8988T (cell line): ENCODE measurements at regions not wholly inside any gene's neighbourhood (a gene's known extent, or its start where the extent isn't known, plus 50 kb on each side); places are given as distances from the start of the nearest gene placed in this dataset.
"Not testable (repeated sequence)": the region's sequence is repeated elsewhere in the genome, so short reads cannot be mapped to it uniquely, and the experiment has no call there.

ENCODE experiments used
- DNase-seq: peaks from one replicate; pipeline ENCODE4 v3.0.0; 2011

DNA sequence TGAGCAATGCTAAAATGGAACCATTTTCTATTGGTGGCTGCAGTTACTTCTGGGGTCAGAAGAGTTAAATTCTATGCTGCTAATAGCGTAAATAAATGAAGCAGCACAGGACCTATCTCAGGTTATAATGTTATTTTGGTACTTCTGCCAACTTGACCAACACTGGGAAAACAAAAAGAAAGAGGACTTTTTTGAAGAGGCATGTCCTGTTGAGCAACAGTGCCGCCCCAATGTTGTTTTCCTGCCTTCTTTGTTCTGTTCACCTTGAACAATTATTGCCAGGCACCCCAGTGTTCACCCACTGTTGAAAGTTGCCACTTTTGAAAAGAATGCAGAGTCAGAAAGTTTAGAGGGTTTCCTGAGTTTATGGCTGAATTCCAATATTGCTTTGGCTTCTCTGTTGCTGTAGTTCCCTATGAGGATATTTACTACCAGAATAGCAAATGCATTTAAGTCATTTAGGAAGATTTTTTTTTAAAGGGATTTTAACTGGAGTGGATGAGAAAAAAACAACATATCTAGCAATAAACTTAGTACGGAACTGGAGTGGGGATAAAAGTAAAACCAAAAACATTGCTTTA lies 679.0 kb upstream of the DPPA4 start:
- no peak for DNase-seq

DNA sequence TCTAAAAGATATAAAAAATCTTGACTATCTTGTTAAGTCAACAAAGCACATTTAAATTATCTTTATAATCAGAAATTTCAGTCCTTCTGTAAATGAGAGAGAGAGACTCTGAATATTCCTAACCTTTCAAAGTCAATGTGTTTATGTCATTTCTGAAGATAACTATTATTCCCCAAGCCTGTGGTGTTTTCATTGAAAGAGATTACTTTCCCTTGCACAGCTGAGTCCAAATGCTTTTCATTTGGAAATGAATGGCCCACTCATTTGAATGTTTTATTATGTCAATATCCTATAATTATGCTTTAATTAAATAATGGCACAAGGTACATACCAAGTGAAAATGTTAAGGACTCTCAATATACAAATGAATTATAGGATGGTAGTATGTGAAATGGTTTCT lies 680.0 kb upstream of the DPPA4 start:
- DNase-seq, result no peak

DNA sequence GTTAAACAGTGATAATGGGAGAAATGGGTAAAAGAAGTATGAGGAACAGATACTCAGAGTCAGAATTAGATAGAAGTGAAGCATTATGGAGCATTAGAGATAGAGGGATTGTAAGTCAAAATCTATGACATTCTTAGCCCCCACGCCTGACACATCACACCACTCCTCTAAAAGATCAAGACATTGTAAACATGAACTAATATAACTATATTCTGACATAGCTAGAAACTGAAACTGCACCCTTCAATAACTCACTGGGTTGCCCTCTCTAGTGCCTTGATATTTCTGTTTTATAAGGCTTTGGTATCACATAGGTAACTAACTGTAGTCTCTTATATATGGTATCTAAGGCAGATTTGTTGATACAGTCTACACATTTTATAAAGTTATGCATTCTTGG lies 684.3 kb upstream of the DPPA4 start:
- no peak for DNase-seq

DNA sequence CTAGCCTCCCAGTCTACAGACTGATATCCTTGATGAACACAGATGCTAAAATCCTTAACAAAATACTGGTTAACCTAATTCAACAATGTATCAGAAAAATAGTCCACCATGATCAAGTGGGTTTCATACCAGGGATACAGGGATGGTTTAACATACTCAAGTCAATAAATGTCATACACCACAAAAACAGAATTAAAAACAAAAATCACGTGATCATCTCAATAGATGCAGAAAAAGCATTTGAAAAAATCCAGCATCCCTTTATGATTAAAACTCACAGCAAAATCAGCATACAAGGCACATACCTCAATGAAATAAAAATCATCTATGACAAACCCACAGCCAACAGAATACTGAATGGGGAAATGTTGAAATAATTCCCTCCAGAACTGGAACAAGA lies 685.7 kb upstream of the DPPA4 start:
- not testable (repeated sequence) for DNase-seq

DNA sequence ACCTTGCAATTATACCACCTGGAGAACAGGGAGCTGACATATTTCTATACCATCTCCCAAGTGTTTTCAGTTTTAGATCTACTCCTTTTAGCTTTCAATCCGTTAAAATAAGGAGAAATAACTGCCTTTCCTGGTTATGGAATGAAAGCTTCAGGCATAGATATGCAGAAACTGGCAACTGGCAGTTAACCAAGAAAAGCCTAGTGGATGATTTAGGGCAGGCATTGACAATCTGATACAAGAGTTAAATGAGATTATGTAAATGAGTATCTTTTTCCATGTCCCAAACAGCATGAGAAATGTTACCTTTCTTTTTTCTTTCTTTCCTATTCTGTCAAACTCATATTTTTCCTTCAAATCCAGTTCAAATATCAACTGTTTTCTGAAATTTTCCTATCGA lies 689.1 kb upstream of the DPPA4 start:
- no peak for DNase-seq

DNA sequence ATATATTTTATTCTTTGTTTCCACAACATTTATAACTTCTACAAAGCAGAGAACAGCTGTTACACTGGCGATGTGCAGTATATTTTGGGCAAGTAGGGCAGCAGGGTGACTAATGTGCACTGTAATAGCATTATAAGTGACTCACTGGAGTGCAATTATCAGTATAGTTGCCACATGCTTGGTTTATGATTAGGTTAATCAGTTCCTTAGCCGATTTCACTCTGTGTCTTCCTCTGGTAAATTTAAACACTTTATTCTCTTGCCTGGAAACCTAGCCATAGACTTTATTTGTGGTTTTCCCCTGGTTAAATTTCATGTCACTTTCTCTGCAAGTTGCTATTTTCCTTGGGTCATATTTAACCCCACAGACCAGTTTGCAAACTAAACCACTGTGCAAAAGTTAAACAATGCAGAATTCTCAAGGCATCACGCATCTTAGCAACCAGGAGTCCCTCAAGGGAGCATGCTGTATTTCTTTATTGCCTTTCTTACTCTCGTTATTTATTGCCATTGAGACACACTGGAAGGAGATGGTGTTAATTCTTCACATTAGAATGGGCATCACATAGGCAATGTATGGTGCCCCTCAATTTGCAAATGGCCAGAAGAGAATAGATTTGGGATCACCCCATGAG lies 690.2 kb upstream of the DPPA4 start:
- DNase-seq, result no peak

DNA sequence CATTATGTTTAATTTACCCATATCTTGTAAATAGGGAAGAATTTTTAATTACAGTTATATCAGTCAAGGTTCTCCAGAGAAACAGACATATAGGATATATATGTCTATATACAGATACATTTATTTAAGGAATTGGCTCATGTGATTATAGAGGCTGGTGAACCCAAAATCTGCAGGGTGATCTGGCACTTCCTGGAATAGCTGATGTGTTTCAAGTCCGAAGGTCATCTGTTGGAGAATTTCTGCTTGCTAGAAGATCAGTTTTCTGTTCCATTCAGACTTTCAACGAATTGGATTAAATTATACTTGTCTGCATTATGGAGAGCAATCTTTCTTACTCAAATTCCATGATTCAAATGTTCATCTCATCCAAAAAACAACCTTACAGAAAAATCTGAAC lies 694.6 kb upstream of the DPPA4 start:
- DNase-seq, result no peak

DNA sequence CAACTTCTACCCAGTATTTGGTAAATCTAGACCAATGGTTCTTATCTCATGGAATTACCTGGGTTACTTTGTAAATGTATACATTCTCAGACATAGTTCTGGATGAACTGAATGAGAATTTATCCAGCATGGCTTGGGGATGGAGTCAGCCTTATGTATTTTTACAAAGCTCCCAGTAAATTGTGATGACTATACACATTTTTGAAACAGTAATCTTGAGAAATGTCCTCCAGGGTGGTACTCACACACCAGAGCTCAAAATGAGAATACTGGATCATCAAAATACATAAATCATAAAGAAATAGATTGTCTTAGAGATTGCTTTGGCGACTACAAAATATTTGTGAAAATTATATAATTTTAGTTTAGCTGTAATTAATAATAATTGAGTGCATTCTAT lies 722.1 kb upstream of the DPPA4 start:
- DNase-seq, result no peak

DNA sequence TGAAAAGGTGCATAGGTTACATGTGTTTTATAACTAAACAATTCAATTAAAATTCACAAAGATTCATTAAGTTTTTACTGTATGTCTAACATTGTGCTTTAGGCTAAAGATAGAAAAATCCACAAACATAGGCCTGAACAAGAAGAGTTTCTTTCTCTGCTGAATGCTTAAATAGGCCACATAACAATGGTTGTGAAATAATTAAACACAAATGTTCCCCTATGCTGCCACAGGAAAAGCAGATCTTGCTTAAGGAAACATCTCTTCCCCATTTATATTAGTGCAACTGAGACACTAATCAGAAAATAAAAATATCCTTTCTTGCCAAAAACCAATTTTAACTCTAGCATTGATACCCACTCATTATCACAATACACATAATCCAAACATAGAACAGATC lies 725.4 kb upstream of the DPPA4 start:
- no peak for DNase-seq

DNA sequence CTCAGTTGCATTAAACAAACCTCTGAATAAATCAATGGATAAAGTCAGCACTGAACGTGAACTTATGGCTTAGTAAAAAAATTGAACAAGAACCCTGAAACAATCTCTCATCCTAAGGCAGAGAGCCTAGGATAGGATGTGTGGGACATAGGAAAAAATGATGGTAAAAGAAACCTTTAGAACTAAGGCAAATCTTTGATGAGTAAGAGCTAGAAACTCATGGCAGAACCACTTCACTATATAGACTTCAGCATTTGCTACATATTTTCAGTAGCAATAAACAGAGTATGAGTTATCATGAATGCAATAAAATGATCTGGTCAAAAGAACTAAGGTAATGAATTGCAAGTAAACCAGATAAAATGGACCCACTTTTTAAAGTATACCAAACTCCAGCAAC lies 725.8 kb upstream of the DPPA4 start:
- DNase-seq, result no peak

DNA sequence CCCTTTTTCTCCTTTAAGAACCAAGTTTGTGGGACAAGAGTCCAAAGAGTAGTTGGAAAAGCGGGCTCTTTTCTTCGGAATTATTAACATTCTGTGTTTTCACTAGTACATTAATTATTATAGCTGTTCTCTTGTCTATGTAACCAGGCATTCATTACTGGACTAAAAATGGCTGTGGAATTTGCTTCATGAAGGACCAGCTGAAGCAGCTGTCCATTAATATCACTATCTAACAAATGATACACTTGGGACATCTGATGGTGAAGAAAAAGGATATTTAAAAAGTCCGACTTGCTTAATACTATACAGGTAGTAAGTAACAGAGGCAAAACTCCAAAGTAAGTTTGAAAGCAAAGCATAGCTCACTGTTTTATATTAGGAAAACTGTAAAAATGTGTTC lies 728.9 kb upstream of the DPPA4 start:
- DNase-seq, result no peak

DNA sequence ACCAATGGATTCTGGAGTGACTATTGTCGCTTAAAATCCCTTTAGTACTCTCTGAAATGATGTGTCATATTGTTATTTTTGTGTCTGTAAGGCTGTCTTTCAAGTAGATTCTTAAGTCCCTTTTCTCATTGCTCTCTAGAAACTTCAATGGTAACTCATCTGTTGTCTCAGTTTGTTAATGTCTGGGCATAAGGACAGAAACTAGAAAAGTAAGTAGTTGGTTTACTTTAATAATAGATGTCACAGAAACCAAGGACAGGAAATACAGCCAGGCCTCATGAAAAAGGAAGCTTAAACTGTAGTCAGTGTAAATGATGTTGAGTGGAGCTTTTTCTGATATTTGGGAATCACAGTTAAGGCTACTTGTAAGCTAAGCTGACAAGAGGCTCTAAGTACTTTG lies 730.2 kb upstream of the DPPA4 start:
- DNase-seq, result no peak

DNA sequence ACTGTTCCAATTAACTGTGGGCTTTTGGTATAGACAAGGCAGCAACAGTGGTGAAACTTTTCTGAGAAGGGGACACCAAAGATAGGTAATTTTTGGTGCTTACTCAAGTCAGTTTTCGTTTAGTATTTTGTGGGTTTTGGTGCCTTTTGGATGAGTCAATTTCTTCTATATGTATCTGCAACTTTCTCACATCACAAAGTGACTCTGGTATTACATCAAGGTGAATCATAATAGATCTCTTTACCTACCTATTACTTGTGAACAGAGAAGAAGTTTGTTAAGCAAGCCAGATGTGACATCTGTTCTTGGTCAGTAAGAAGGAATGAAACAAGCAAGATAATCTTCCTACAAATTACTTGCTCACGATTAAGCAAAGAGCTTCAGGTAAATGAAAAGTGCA lies 732.4 kb upstream of the DPPA4 start:
- no peak for DNase-seq

DNA sequence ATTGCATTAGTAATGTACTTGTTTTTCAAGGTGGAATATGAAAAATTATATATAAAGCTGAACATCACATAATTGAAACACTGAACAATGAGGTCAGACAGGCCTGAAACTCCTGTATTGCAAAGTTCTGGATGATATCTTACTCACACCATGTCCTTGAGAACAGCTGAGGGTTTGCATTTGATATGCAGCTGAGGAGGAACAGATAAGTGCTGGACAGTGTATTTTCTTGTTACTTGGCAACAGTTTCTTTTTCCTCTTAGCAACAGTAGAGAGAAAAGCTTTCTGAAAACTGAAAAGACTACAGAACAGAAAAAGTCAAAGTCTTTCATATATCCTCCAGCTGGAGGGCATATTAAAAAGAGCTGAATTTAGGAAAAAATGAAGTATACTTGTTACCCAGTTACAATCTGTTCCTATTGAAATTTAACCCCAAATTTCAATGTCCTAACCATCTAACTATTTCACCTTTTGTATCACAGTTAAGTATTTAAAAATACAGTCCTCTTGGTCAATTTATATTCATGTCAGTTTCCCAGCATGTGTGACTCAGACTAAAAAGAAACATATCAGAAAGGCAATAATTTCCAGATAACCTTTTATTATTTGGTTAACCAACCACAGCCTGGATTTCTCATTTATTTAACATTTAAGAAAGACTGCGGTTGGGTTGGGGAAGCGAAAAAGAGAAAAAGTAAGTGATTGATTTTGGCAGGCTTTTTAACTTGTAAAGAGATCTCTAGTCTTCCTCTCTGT lies 733.0 kb upstream of the DPPA4 start:
- DNase-seq, result no peak

DNA sequence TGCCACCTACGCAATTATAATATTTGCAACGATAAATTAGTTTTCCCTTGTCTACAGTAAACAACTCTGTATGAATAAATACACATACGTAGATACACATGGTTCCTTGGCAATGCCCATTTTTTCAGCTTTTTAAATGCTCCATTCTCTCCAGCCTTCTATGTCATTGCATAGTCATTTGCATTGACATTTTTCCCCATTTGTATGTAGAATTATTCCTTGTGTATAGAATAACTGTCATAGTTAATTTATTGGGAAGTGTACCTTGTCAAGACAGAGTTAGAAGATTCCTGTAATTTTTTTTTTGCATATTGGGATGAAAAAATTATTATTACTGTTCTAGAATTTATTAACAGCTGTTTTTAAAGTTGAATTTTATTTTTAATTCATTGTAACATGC lies 736.7 kb upstream of the DPPA4 start:
- no peak for DNase-seq

DNA sequence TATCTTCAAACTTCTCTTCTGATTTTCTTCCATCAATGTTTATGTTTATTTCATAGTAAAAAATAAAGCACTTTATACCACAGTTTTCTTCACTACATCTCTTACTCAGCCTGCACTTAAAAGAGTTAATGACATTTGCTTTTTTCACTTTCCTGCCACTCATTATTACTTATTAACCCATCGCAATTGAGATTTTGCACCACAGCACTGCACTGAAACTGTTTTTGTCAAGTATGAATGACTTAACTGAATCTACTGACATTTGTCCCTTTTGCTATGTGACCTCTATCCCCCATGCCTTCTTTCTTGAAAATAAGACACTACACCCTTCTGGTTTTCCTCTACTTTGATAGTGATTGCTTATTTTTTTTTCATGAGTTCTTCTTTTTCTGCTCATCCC lies 739.7 kb upstream of the DPPA4 start:
- DNase-seq, result no peak

DNA sequence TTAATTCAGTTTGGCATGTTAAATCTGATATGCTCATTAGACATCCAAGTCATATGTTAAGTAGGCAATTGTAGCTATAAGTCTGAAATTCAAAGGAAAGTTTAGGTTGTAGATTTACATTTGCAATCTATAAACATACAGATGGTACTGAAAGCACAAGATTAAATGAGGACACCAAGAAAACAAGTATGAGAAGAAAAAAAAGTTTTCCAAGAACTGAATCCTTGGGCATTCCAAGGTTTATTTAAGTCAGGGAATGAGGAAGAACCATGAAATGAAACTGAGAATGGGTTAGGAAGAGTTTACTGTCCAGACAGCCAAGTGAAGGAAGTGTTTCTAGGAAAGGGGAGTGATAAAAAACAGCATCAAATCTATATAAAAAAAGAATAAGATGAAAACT lies 756.1 kb upstream of the DPPA4 start:
- no peak for DNase-seq

DNA sequence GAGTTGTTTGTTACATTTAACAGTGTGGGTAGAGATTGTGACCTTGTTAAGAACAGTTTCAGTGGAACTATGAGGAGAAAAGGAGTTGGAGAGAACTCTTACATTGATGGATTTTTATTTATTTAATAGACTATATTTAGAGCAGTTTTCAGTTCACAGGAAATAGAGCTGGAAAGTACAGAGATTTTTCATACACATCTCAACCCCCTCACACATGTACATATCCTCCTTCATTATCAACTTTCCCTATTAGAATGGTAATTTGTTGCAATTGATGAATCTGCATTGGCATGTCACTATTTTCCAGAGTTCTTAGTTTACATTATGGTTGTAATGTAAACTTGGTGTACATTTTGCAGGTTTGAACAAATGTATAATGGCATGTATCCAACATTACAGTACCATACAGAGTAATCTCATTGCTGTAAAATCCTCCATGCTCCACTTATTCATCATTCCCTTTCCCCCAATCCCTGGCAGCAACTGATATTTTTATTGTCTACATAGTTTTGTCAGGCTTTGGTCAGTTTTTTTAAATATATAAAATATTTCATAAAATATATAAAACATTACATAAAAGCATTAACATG lies 756.6 kb upstream of the DPPA4 start:
- no peak for DNase-seq

DNA sequence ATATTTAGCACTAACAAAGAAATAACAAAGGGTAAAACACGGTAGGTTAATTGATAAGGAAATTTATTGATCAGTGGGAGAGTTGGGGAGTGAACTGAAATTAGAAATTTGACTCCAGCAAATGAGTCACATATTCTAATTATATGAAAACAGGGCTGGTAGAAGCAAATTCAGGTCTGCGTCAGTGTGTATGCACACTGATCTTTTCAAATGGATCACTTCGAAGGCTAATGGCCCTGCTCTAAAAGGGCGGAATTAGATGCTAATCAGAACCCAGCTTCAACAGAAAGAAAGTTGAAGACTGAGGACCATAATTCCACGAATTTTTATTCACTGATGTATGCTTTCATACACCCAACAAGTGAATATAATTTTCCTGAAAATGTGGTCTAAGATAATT lies 762.4 kb upstream of the DPPA4 start:
- no peak for DNase-seq

DNA sequence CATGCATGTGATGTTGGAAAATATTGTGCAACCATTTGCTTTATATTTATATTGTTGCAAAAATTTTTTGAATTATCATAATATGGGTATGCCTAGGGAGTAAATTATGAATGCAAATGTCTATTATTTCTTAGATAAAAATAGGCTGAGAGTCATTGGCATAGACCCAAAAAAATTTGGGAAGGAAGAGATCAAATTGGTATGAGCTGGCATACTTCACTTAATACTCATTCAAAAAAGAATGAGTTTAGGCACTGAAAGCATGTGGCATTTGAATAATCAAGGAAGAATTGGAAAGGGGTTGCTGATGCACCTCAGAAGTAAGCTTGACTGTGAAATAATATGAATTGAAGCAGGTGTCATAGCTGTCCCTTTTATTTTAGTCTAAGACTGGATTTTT lies 764.0 kb upstream of the DPPA4 start:
- DNase-seq, result no peak

DNA sequence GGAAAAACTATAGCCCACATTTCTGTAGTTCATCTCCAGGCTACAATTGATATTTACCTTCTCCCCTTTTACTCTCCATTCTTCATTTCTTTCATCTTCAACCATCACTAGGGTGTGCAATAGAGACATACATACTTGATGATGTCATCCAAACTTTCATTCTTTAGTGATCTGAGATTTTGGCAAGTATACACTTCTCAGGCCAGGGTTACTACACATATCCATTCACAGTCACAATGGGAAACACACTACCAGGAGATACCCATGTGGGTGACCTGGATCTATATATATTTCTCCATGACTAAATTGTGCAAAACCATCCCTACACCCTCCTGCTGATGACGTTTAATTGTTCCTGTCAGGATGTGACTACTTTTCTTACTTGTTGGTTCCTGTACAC lies 769.5 kb upstream of the DPPA4 start:
- DNase-seq, result no peak

DNA sequence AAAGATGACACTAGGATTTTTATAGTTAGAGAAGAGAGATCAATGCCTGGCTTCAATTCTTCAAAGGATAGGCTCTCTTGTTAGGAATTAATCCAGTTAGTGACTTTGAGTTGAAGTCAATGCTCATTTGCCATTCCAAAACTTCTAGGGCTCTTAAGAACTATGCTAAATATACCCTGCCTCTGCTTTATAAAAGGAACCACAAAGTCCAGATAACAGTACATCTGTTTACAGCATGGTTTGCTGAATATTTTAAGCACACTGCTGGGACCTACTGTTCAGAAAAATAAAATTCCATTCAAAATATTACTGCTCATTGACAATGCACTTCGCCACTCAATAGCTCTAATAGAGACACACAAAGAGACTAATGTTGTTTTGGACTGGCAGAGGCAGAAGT lies 786.6 kb upstream of the DPPA4 start:
- no peak for DNase-seq

DNA sequence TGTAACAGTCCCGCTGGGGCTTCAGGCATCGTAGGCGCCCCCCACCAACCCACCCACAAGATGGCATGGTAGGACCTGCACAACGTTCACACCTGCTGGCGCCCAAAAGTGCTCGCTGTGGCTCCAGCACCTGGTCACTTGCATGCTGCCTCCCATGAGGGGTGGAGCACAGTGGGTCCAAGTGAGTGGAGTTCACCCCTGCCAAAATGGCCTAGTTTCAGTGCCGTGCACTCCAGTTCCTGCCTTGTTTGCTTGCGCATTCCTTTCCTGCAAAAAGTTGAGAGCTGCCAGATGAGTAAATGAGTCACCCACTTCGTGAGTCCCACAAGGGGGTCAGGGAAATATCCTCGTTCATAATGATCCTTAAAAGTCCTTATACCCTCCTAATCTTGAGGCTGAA lies 788.7 kb upstream of the DPPA4 start:
- DNase-seq, result no peak

DNA sequence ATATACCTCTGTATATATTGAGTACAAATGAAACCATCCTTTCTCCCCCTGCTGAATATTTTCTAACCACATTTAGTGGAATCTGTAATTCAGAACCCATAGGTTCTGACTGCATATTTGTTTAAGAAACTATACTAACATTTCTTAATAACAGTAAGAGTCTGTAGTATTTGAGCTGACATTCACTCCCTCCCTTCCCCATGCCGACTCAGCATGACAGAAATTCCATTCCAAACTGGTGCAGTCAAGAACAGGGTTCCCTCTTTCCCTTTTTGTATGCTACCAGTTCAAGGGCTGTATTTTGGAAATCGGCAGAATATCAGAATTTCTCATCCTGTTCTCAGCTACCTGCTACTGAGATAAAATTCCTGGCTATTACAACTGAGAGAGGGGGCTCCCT lies 796.6 kb upstream of the DPPA4 start:
- no peak for DNase-seq
